22Rv1 (cell line): ENCODE measurements at regions not wholly inside any gene's neighbourhood (a gene's known extent, or its start where the extent isn't known, plus 50 kb on each side); places are given as distances from the start of the nearest gene placed in this dataset.

Source experiments
- CTCF ChIP-seq: fragments of 450-650 bp; IDR thresholded peaks from 2 replicates; pipeline ENCODE4 v1.5.1; 2017; ENCODE audit warnings: mild to moderate bottlenecking
- ZFX ChIP-seq: fragments of 450-650 bp; IDR thresholded peaks from 2 replicates; pipeline ENCODE4 v1.6.1; 2017; ENCODE audit warnings: antibody characterized with exemption, borderline replicate concordance

- TF ChIP-seq CTCF: no peak
- TF ChIP-seq ZFX: no peak
Observed at GRCh38 chr9:30773427-30773826, 1611.0 kb upstream of the ACO1 start.
